ENCODE measurements at regions not wholly inside any gene's neighbourhood (a gene's known extent, or its start where the extent isn't known, plus 50 kb on each side); places are given as distances from the start of the nearest gene placed in this dataset.

DNA sequence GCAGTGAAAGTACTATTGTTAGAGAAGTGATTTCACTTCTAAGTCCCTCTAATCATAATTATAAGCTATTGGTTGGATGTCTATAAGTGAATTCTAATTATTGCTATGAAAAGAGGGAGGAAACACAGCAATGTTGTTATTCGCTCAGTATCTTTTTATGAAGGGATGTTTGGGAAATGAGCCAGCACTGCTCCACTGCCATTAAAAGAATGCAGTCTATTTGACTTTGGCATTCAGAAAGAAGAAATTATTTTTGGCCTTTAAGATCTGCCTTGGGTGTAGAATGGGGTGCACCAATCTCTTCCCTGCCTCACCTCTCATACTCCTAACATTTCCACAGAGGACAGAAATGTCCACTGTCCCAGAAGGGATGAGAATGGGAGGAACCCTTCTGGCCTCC lies 332.0 kb downstream of the SPATA31D1 start:
- Histone ChIP-seq H3K27me3 (ENCODE audit: control insufficient read depth, insufficient read depth, low read length) (no peaks in the 10 kb centered on the region), H3K4me3 (ENCODE audit: insufficient read depth, low read depth, low read length) (no peak overlapping the region), H3K36me3 (replicated peaks; ENCODE audit: control insufficient read depth, insufficient read depth, low read length) (no peaks in the 10 kb centered on the region)
- no peak for DNase-seq

DNA sequence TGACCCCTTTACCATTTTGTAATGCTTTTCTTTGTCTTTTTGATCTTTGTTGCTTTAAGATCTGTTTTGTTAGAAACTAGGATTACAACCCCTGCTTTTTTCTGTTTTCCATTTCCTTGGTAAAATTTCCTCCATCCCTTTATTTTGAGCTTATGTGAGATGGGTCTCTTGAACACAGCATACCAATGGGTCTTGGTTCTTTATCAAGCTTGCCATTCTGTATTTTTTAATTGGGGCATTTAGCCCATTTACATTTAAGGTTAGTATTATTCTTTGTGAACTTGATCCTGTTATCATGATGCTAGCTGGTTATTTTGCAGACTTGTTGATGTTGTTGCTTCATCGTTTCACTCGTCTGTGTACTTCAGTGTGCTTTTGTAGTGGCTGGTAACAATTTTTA lies 337.3 kb downstream of the SPATA31D1 start:
- H3K36me3 ChIP-seq (replicated peaks; ENCODE audit: control insufficient read depth, insufficient read depth, low read length), result no peaks in the 10 kb centered on the region
- no peak overlapping the region for H3K4me3 ChIP-seq (ENCODE audit: insufficient read depth, low read depth, low read length)
- no peaks in the 10 kb centered on the region for H3K27me3 ChIP-seq (ENCODE audit: control insufficient read depth, insufficient read depth, low read length)
- no peak for DNase-seq

DNA sequence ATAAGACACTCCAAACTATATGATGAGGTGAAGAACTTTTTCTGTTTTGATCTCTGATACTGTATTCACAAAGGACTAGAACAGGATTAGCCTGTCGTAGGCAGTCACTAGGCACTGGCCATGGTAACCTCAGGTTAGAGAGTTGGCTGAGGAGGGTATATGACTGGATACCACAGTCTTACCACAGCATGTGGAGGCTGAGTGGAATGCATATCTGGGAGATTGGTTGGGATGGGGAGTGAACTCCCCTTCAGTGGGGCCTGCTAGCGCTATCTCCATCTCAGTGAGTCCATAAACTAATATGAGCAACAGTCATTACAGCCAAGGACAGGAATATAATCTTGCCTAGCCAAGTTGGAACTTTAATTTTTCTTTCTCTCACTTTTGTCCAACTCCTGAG lies 339.1 kb downstream of the SPATA31D1 start:
- Histone ChIP-seq H3K27me3 (ENCODE audit: control insufficient read depth, insufficient read depth, low read length) (no peaks in the 10 kb centered on the region), H3K36me3 (replicated peaks; ENCODE audit: control insufficient read depth, insufficient read depth, low read length) (no peaks in the 10 kb centered on the region), H3K4me3 (ENCODE audit: insufficient read depth, low read depth, low read length) (no peak overlapping the region)
- DNase-seq, result no peak

DNA sequence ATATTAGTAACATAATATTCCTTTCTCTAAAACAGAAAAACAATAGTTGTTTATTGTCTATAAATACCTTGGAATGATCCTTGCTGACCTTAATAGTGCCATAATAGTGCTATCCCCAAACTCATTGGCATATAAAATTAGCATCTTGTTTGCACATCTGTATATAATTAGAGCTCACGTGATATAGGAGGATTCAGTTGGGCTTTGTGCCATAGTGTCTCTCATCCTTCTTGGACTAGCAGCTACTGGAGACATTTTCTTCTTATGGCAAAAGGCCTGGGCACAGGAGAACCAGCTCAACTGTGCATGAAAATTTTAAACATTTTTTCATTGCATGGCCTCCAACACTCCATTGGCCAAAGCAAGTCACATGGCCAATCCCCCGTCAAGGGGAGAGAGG lies 342.5 kb downstream of the SPATA31D1 start:
- no peak overlapping the region for H3K4me3 ChIP-seq (ENCODE audit: insufficient read depth, low read depth, low read length)
- no peak for DNase-seq
- no peaks in the 10 kb centered on the region for H3K36me3 ChIP-seq (replicated peaks; ENCODE audit: control insufficient read depth, insufficient read depth, low read length)

DNA sequence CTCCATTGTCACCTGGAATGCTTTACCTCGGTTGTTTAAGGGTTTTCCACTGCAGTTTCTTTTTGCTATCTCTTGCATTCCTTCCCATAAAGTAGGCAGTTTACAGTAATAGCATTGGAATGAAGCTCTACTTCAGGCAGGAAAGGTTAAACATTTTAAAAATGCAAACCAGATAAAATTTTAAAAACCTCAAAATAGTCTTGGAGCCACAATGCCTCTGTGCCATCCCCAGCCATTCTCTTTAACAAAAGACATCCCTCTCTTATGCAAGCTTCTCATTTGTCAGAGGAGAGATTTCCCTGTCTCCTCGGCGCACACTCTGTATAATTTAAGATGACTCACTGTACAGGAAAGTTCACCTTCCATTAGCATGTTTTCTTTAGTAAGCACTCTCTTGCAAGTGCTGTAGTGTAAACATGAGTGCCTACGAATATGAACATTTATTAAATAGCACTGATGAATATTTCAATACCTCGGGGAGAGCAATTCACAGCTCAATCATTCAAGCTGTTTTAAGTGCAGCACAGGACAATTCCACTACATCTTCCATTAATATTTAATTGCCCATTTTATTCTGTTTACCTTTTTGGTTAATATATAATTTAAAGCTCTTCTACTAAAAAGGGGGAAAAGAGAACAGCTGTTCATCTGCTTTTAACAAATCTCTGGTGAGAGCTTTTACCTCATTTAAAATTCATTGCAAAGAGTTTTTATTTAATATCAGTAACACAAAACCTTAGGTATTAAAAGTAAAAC lies 343.6 kb downstream of the SPATA31D1 start:
- Histone ChIP-seq H3K4me3 (ENCODE audit: insufficient read depth, low read depth, low read length) (no peak overlapping the region), H3K36me3 (replicated peaks; ENCODE audit: control insufficient read depth, insufficient read depth, low read length) (no peaks in the 10 kb centered on the region), H3K27me3 (ENCODE audit: control insufficient read depth, insufficient read depth, low read length) (no peaks in the 10 kb centered on the region)
- no peak for DNase-seq

More for the DNA sequence above, 342.5 kb downstream of the SPATA31D1 start:
- no peaks in the 10 kb centered on the region for H3K27me3 ChIP-seq (ENCODE audit: control insufficient read depth, insufficient read depth, low read length)

DNA sequence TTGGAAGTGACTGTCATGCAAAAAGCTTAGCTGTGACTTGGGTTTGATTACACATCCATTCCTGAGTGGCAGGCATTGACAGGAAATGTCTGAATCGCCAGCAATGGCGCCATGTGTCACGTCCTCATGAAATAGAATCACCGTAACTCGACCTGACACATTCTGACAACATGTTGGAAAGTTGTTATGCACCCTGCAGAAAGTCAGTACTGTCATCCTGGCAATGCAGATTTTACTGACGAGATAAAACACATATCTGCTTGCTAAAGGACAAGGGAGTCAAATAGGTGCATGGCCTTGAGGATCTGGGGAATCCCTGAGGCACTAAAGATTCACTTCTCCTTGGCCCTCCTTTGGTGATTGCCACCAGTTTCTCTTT lies 344.2 kb downstream of the SPATA31D1 start:
- no peak for DNase-seq
- Histone ChIP-seq H3K27me3 (ENCODE audit: control insufficient read depth, insufficient read depth, low read length) (no peaks in the 10 kb centered on the region), H3K4me3 (ENCODE audit: insufficient read depth, low read depth, low read length) (no peak overlapping the region), H3K36me3 (replicated peaks; ENCODE audit: control insufficient read depth, insufficient read depth, low read length) (no peaks in the 10 kb centered on the region)

DNA sequence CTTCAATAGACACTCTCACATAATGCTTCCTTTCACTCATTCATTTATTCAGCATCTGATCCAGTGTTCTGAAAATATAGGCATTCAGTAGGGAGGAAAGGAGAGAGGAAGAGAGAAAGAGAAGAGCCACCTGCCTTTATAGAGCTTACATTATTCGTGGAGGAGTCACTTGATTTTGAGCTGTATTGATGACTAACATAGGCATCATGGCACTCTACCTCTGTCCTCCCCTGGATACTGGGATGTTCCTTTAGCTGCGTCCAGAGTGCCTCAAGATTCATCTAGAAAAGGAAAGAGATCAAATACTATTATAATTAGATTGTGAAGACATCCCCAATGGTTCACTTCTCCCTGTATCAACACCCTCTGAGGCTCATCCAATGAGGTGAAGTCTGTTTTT lies 345.1 kb downstream of the SPATA31D1 start:
- Histone ChIP-seq H3K27me3 (ENCODE audit: control insufficient read depth, insufficient read depth, low read length) (no peaks in the 10 kb centered on the region), H3K36me3 (replicated peaks; ENCODE audit: control insufficient read depth, insufficient read depth, low read length) (no peaks in the 10 kb centered on the region), H3K4me3 (ENCODE audit: insufficient read depth, low read depth, low read length) (no peak overlapping the region)
- no peak for DNase-seq

DNA sequence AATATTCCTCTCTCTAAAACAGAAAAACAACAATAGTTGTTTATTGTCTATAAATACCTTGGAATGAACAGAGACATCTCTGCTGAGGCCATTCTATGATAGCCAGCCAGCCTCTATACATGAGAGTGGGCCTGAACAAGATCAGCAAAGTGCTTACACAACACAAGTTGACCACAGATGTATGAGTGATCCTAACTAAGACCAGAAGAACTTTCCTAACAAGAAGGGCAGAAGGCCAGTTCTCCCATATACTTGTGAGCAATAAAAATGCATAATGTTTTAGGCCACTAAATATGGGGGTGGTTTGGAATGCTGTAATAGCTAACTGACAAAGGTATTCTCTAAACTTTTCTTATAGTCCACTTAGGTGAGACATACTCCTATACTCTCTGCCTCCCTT lies 345.7 kb downstream of the SPATA31D1 start:
- H3K4me3 ChIP-seq (ENCODE audit: insufficient read depth, low read depth, low read length), result no peak overlapping the region

DNA sequence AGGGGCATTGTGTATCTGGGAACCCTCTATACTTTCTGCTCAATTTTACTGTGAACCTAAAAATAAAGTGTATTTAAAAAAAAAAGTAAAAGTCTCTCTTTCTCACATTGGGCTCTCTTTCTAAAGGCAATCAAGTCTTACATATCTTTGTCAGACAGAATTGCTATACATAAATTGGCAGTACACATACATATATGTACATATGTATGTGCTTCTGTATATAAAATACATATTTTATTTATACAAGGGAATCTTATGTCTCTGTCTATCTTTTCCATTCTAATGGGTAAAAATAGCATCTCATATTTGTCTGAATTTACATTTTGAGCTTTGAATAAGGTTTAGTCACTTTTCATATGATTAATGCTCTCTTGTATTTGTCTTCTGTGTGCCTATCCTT lies 348.8 kb downstream of the SPATA31D1 start:
- no peak overlapping the region for H3K4me3 ChIP-seq (ENCODE audit: insufficient read depth, low read depth, low read length)
- no peaks in the 10 kb centered on the region for H3K27me3 ChIP-seq (ENCODE audit: control insufficient read depth, insufficient read depth, low read length)
- DNase-seq, result no peak
- H3K36me3 ChIP-seq (replicated peaks; ENCODE audit: control insufficient read depth, insufficient read depth, low read length), result no peaks in the 10 kb centered on the region

More for the DNA sequence above, 345.7 kb downstream of the SPATA31D1 start:
- no peak for DNase-seq
- H3K27me3 ChIP-seq (ENCODE audit: control insufficient read depth, insufficient read depth, low read length), result no peaks in the 10 kb centered on the region
- no peaks in the 10 kb centered on the region for H3K36me3 ChIP-seq (replicated peaks; ENCODE audit: control insufficient read depth, insufficient read depth, low read length)

DNA sequence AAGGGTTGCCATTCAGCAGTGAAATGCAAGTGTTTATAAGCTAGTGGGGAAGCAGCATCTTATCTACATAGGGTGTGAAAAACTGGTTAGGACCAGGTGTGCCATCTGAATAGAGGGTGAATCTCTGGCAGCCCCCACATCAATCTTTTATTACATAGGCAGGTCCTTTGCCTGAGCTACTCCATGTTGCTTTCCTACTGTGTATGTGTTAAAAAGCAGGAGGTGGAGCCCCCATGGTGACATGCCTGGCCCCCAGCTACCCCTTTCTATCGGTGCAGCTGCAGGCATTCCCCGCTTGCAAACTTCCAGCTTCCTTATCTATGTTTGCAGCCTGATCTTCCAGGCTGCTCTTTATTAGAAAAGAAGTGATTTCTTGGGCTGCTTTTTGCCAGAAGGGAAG lies 353.5 kb downstream of the SPATA31D1 start:
- no peak overlapping the region for H3K4me3 ChIP-seq (ENCODE audit: insufficient read depth, low read depth, low read length)
- no peaks in the 10 kb centered on the region for H3K27me3 ChIP-seq (ENCODE audit: control insufficient read depth, insufficient read depth, low read length)
- no peak for DNase-seq
- H3K36me3 ChIP-seq (replicated peaks; ENCODE audit: control insufficient read depth, insufficient read depth, low read length), result no peaks in the 10 kb centered on the region

DNA sequence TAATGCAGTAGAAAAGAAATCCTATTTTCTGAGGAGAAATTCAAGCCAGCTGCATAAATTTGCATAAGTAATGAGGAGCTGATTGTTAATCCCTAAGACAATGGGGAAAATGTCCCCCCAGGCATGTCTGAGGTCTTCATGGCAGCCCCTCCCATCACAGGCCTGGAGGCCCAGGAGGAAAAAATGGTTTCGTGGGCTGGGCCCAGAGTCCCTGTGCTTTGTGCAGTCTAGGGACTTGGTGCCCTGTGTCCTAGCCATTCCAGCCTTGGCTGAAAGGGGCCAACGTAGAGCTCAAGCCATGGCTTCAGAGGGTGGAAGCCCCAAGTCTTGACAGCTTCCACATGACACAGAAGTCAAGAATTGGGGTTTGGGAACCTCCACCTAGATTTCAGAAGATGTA lies 357.5 kb downstream of the SPATA31D1 start:
- H3K4me3 ChIP-seq (ENCODE audit: insufficient read depth, low read depth, low read length), result no peak overlapping the region
- H3K27me3 ChIP-seq (ENCODE audit: control insufficient read depth, insufficient read depth, low read length), result no peaks in the 10 kb centered on the region
- no peaks in the 10 kb centered on the region for H3K36me3 ChIP-seq (replicated peaks; ENCODE audit: control insufficient read depth, insufficient read depth, low read length)
- DNase-seq, result no peak

DNA sequence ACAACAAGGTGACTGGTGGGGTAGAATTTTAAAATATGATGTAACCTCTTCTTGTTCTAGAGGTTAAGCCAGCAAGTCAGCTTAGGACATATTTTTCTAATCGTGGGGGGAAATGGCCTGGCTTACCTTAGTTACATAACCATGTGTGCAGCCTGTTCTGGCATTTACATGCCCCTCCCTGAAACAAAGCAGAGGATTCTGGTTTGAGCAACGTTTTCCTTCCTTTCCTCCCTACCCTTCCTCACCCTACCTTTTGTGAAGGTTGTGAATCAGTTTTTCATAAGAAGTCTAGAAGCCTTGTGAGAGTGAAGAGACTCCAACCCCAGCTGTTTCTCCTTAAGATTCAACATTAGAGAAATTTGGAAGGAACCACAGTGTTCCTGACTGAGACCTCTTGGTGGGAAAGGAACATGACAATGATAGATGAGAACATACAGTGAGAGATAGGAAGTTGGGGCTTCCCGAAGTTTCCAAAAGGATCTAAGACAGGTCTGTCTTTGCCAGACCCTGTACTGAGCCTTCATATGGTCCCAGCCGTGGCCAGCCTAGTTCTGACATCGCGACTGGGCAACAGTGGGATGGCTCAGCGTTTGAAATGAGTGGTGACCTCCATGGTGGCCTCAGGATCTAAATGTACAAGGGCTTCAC lies 365.2 kb downstream of the SPATA31D1 start:
- DNase-seq, result no peak
- Histone ChIP-seq H3K4me3 (ENCODE audit: insufficient read depth, low read depth, low read length) (no peak overlapping the region), H3K27me3 (ENCODE audit: control insufficient read depth, insufficient read depth, low read length) (no peaks in the 10 kb centered on the region)

DNA sequence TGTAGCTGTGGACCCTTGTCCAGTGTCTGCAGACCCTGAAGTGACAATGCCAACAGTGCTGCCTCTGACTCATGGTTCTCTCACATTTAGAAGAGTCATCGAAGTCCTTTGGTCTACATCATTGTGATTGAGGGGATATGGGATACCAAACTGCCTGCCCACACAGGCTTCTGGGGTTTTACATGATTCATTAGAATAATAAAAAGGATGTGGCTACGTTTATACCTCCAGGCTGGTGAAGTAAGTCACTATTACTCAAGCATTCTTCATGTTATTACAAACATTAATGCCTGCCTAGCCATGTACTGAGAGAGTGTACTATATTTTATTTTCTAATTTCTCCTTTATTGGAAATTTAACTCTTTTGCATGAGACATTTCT lies 365.7 kb downstream of the SPATA31D1 start:
- DNase-seq, result no peak
- Histone ChIP-seq H3K4me3 (ENCODE audit: insufficient read depth, low read depth, low read length) (no peak overlapping the region), H3K36me3 (replicated peaks; ENCODE audit: control insufficient read depth, insufficient read depth, low read length) (no peaks in the 10 kb centered on the region), H3K27me3 (ENCODE audit: control insufficient read depth, insufficient read depth, low read length) (no peaks in the 10 kb centered on the region)

More for the DNA sequence above, 365.2 kb downstream of the SPATA31D1 start:
- no peaks in the 10 kb centered on the region for H3K36me3 ChIP-seq (replicated peaks; ENCODE audit: control insufficient read depth, insufficient read depth, low read length)

DNA sequence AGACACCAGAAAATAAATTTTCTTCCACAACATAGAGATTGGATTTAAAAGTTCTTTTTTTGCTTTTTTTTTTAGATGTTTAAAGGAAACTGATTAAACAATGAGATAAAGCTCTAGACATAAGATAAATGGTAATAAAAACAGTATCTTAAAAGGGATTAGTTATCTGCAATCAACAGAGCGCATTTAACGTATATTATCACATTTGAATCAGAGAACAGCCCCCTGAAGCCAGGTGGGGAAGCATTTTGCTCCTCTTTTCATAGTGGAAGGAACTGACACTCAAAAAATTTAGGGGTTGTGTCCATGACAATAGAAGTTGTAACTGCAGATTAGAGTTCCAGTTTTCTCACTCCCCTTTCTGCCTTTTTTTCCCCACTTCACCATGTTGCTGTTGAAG lies 367.6 kb downstream of the SPATA31D1 start:
- H3K4me3 ChIP-seq (ENCODE audit: insufficient read depth, low read depth, low read length), result no peak overlapping the region
- DNase-seq, result no peak
- no peaks in the 10 kb centered on the region for H3K27me3 ChIP-seq (ENCODE audit: control insufficient read depth, insufficient read depth, low read length)
- no peaks in the 10 kb centered on the region for H3K36me3 ChIP-seq (replicated peaks; ENCODE audit: control insufficient read depth, insufficient read depth, low read length)

DNA sequence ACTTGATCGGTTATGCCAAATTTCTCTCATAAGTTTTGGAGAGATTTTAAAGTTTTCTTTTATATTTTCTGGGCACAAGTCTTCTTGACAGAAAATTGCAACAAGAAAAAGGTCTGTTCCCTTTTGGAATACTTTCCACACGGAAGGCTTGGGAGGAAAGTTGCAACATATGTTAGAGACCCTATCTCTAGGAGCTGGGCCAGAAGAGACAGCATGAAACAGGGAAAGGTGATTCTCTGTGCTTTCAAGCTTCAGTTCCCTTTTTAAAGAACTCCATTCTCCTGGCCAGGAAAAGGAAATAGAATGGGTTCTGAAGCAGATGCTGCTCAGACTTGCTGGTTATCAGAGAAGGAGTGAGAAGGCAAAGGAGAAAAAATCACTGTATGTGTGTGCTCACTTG lies 368.3 kb downstream of the SPATA31D1 start:
- no peaks in the 10 kb centered on the region for H3K27me3 ChIP-seq (ENCODE audit: control insufficient read depth, insufficient read depth, low read length)
- H3K4me3 ChIP-seq (ENCODE audit: insufficient read depth, low read depth, low read length), result no peak overlapping the region
- DNase-seq, result no peak

More for the DNA sequence above, 368.3 kb downstream of the SPATA31D1 start:
- H3K36me3 ChIP-seq (replicated peaks; ENCODE audit: control insufficient read depth, insufficient read depth, low read length), result no peaks in the 10 kb centered on the region
